DMS 273 (cell line): ENCODE measurements at regions not wholly inside any gene's neighbourhood (a gene's known extent, or its start where the extent isn't known, plus 50 kb on each side); places are given as distances from the start of the nearest gene placed in this dataset.
A peak's percentile ranks its signal among the peaks of the same experiment; 100 is the strongest.
"Not testable (repeated sequence)": the region's sequence is repeated elsewhere in the genome, so short reads cannot be mapped to it uniquely, and the experiment has no call there.

ENCODE experiments used
- DNase-seq: peaks from one replicate; lab custom pipeline; 2025; ENCODE audit not compliant: unreplicated experiment; lab: John Stamatoyannopoulos, UW

- DNase-seq = no peak
Observed at GRCh38 chr4:175033162-175033561, 115.0 kb downstream of the ADAM29 start.

GRCh38 chr4:175034007-175034406 lies 115.8 kb downstream of the ADAM29 start:
- no peak for DNase-seq

GRCh38 chr4:175034986-175035705 lies 117.0 kb downstream of the ADAM29 start:
- no peak for DNase-seq

- DNase-seq = no peak
Observed at GRCh38 chr4:175035905-175036304, 117.7 kb downstream of the ADAM29 start.

- DNase-seq = no peak
Observed at GRCh38 chr4:175048111-175048784, 130.1 kb downstream of the ADAM29 start.

- DNase-seq = no peak
Observed at GRCh38 chr4:175048906-175049305, 130.7 kb downstream of the ADAM29 start.

- no peak for DNase-seq
Observed at GRCh38 chr4:175051974-175052373, 133.8 kb downstream of the ADAM29 start.

GRCh38 chr4:175054980-175055379 lies 136.8 kb downstream of the ADAM29 start:
- DNase-seq = no peak

- no peak for DNase-seq
Observed at GRCh38 chr4:175062183-175062592, 144.0 kb downstream of the ADAM29 start.

- no peak for DNase-seq
Observed at GRCh38 chr4:175065228-175065627, 147.1 kb downstream of the ADAM29 start.

- no peak for DNase-seq
Observed at GRCh38 chr4:175066923-175067627, 148.9 kb downstream of the ADAM29 start.

- DNase-seq = no peak
Observed at GRCh38 chr4:175068266-175068665, 150.1 kb downstream of the ADAM29 start.

- DNase-seq = no peak
Observed at GRCh38 chr4:175070444-175070843, 152.3 kb downstream of the ADAM29 start.

- no peak for DNase-seq
Observed at GRCh38 chr4:175071123-175071522, 153.0 kb downstream of the ADAM29 start.

GRCh38 chr4:175087145-175087544 lies 169.0 kb downstream of the ADAM29 start:
- no peak for DNase-seq

GRCh38 chr4:175090116-175090515 lies 172.0 kb downstream of the ADAM29 start:
- DNase-seq = no peak

- DNase-seq = no peak
Observed at GRCh38 chr4:175091649-175092048, 173.5 kb downstream of the ADAM29 start.

GRCh38 chr4:175092114-175092513 lies 174.0 kb downstream of the ADAM29 start:
- DNase-seq = no peak

GRCh38 chr4:175093055-175093454 lies 174.9 kb downstream of the ADAM29 start:
- not testable (repeated sequence) for DNase-seq

GRCh38 chr4:175103403-175103802 lies 185.2 kb downstream of the ADAM29 start:
- DNase-seq = no peak

GRCh38 chr4:175106301-175106700 lies 188.1 kb downstream of the ADAM29 start:
- no peak for DNase-seq

GRCh38 chr4:175109933-175110332 lies 191.8 kb downstream of the ADAM29 start:
- peak; percentile 0 for DNase-seq
